HepG2 (cell line): ENCODE measurements at regions not wholly inside any gene's neighbourhood (a gene's known extent, or its start where the extent isn't known, plus 50 kb on each side); places are given as distances from the start of the nearest gene placed in this dataset.

ENCODE experiments used
- POLR2A ChIP-seq, 2 experiments: IDR thresholded peaks; 2 replicates each; pipeline ENCODE4 v1.6.1; 2011; ENCODE audit warnings: low read depth in 2 of 2, low read length in 2 of 2, mild to moderate bottlenecking in 1 of 2, moderate library complexity in 1 of 2; ENCODE audit not compliant: insufficient read depth in 1 of 2
- ZNF3 ChIP-seq: IDR thresholded peaks from 2 replicates; pipeline ENCODE4 v1.7.0; 2017; ENCODE audit warnings: inconsistent platforms

- TF ChIP-seq POLR2A (IDR thresholded peaks at IDR 0.05; ENCODE audit: insufficient read depth in 1 of 2, low read depth in 2 of 2, low read length in 2 of 2), result no peak
- no peak for TF ChIP-seq ZNF3 (CRISPR knock-in tag)
Measured at GRCh38 chr13:109485136-109485794, 301.1 kb downstream of the IRS2 start.
